OCI-LY7 (cell line): ENCODE measurements at regions not wholly inside any gene's neighbourhood (a gene's known extent, or its start where the extent isn't known, plus 50 kb on each side); places are given as distances from the start of the nearest gene placed in this dataset.
"Not testable (repeated sequence)": the region's sequence is repeated elsewhere in the genome, so short reads cannot be mapped to it uniquely, and the experiment has no call there.

ENCODE experiments used
- BruUV-seq: library from RNA; stranded (reverse); fragments of 400-500 nt; replicated peaks from 2 replicates; lab custom pipeline; 2021; lab: Mats Ljungman, UMichigan
- CTCF ChIA-PET: fragments of 300-600 bp; sonication (Branson Sonifier 250); formaldehyde crosslinking; loops from one replicate; lab custom pipeline; 2022; ENCODE audit warnings: antibody characterized with exemption; ENCODE audit not compliant: unreplicated experiment; lab: Charles Lee
- POLR2A ChIA-PET: fragments of 300-600 bp; sonication (Branson Sonifier 250); formaldehyde crosslinking; loops from one replicate; lab custom pipeline; 2022; ENCODE audit warnings: antibody characterized with exemption; lab: Charles Lee
- DNase-seq: peaks from one replicate; pipeline ENCODE4 v3.0.0-alpha.2; 2015; ENCODE audit warnings: low spot score
- H2AFZ ChIP-seq: fragments of 200-600 bp; sonication (generic), shearing (Covaris generic); 2 replicates; pipeline ENCODE4 v1.6.1; 2014; ENCODE audit warnings: mild to moderate bottlenecking, antibody characterized with exemption, low read length, moderate library complexity
- H3K27ac ChIP-seq: fragments of 200-600 bp; sonication (generic); 2 replicates; pipeline ENCODE4 v1.5.1; 2014; ENCODE audit warnings: mixed run types, low read depth, mild to moderate bottlenecking, moderate library complexity, low read length, inconsistent platforms; ENCODE audit not compliant: poor library complexity, severe bottlenecking
- H3K36me3 ChIP-seq: fragments of 200-600 bp; sonication (generic); 2 replicates; pipeline ENCODE4 v1.6.1; 2014; ENCODE audit warnings: mild to moderate bottlenecking, antibody characterized with exemption, low read length, moderate library complexity, mixed read lengths; ENCODE audit not compliant: insufficient read depth
- H3K4me1 ChIP-seq: fragments of 200-600 bp; sonication (generic); 2 replicates; pipeline ENCODE4 v1.5.1; 2014; ENCODE audit warnings: mild to moderate bottlenecking, low read length; ENCODE audit not compliant: insufficient read depth, poor library complexity, severe bottlenecking
- H3K4me2 ChIP-seq: fragments of 200-600 bp; sonication (generic); 2 replicates; pipeline ENCODE4 v1.6.1; 2014; ENCODE audit warnings: mild to moderate bottlenecking, low read length
- H3K4me3 ChIP-seq: fragments of 200-600 bp; sonication (generic); 2 replicates; pipeline ENCODE4 v1.5.1; 2014; ENCODE audit warnings: mild to moderate bottlenecking, low read depth, low read length; ENCODE audit not compliant: poor library complexity, severe bottlenecking
- H3K79me2 ChIP-seq: fragments of 200-600 bp; sonication (generic); 2 replicates; pipeline ENCODE4 v1.6.1; 2016; ENCODE audit warnings: low read depth, mild to moderate bottlenecking, low read length, moderate library complexity, mixed read lengths; ENCODE audit not compliant: insufficient read depth
- H3K9me2 ChIP-seq: fragments of 200-600 bp; sonication (generic); 2 replicates; pipeline ENCODE4 v1.6.1; 2016; ENCODE audit warnings: mild to moderate bottlenecking, low read length, mixed read lengths; ENCODE audit not compliant: insufficient read depth
- H3K9me3 ChIP-seq: fragments of 200-600 bp; sonication (generic); 2 replicates; pipeline ENCODE4 v1.6.1; 2014; ENCODE audit warnings: mild to moderate bottlenecking, mixed run types, low read length, mixed read lengths
- H4K20me1 ChIP-seq: fragments of 200-600 bp; sonication (generic); 2 replicates; pipeline ENCODE4 v1.6.1; 2014; ENCODE audit warnings: mild to moderate bottlenecking, antibody characterized with exemption, low read length, moderate library complexity, mixed read lengths; ENCODE audit not compliant: insufficient read depth
- CTCF ChIP-seq: fragments of 200-600 bp; sonication (generic); conservative IDR thresholded peaks from 2 replicates; pipeline ENCODE4 v1.5.1; 2014; ENCODE audit warnings: mild to moderate bottlenecking, antibody characterized with exemption, low read length, moderate library complexity, mixed read lengths
- EZH2phosphoT487 ChIP-seq: fragments of 200-600 bp; sonication (generic); IDR thresholded peaks from 2 replicates; pipeline ENCODE4 v1.6.1; 2018; ENCODE audit warnings: low read depth, borderline replicate concordance, mild to moderate bottlenecking, mixed run types, antibody characterized with exemption, low read length, moderate library complexity, mixed read lengths
- intact Hi-C: fragments of 100-400 bp; cut with micrococcal nuclease; formaldehyde crosslinking; loops from one replicate; pipeline ENCODE4 v1.10.0; 2022; ENCODE audit not compliant: unreplicated experiment

- CTCF ChIA-PET = no interaction called here
Measured at GRCh38 chr7:67348171-67348570, 351.5 kb downstream of the TYW1 start.

GRCh38 chr7:67357653-67358052, 361.0 kb downstream of the TYW1 start:
- H2AFZ ChIP-seq, POLR2A ChIA-PET, H3K9me3 ChIP-seq, H3K36me3 ChIP-seq, H3K4me1 ChIP-seq, H3K79me2 ChIP-seq, H3K27ac ChIP-seq, H3K9me2 ChIP-seq, H4K20me1 ChIP-seq, CTCF ChIA-PET, DNase-seq, intact Hi-C loops, H3K4me2 ChIP-seq, H3K4me3 ChIP-seq, BruUV-seq: not testable (repeated sequence)

More at GRCh38 chr7:67348171-67348570, 351.5 kb downstream of the TYW1 start:
- BruUV-seq = no TSS peak
- H2AFZ ChIP-seq = no peak overlapping the region
- H3K27ac ChIP-seq = no peak overlapping the region
- H3K4me3 ChIP-seq = no peak overlapping the region
- no peak for DNase-seq
- TF ChIP-seq CTCF (no peak), EZH2phosphoT487 (no peak)
- no peaks in the 10 kb centered on the region for H3K36me3 ChIP-seq
- no peak overlapping the region for H3K4me2 ChIP-seq
- no peaks in the 10 kb centered on the region for H3K9me2 ChIP-seq
- H3K4me1 ChIP-seq = no peaks in the 10 kb centered on the region
- POLR2A ChIA-PET = interaction anchor here (0.7 kb wide), 1 partner anchor 13 kb away, joined by 4 read pairs; no protein-coding TSS in a partner anchor
- no peaks in the 10 kb centered on the region for H3K9me3 ChIP-seq
- H4K20me1 ChIP-seq = no peaks in the 10 kb centered on the region
- H3K79me2 ChIP-seq = no peaks in the 10 kb centered on the region
- intact Hi-C loops = no loop called here

GRCh38 chr7:67358316-67358715, 361.7 kb downstream of the TYW1 start:
- H3K4me3 ChIP-seq, DNase-seq, H3K4me1 ChIP-seq, H2AFZ ChIP-seq, H3K9me2 ChIP-seq, CTCF ChIA-PET, H3K79me2 ChIP-seq, intact Hi-C loops, H3K9me3 ChIP-seq, H3K36me3 ChIP-seq, H3K4me2 ChIP-seq, BruUV-seq, H4K20me1 ChIP-seq, H3K27ac ChIP-seq: not testable (repeated sequence)
- POLR2A ChIA-PET = interaction anchor here (0.6 kb wide), 1 partner anchor 305 kb away, joined by 4 read pairs; no protein-coding TSS in a partner anchor

GRCh38 chr7:67358738-67359137, 362.1 kb downstream of the TYW1 start:
- DNase-seq, H3K27ac ChIP-seq, H4K20me1 ChIP-seq, H3K79me2 ChIP-seq, H3K4me2 ChIP-seq, H3K9me2 ChIP-seq, H3K9me3 ChIP-seq, H3K4me3 ChIP-seq, CTCF ChIA-PET, intact Hi-C loops, H3K4me1 ChIP-seq, H3K36me3 ChIP-seq, H2AFZ ChIP-seq, BruUV-seq: not testable (repeated sequence)
- POLR2A ChIA-PET = interaction anchor here (0.6 to 0.7 kb wide), 2 partner anchors 306 to 975 kb away, joined by 4 read pairs; no protein-coding TSS in a partner anchor
